Renal cortical epithelial cell (primary cell): ENCODE measurements at regions not wholly inside any gene's neighbourhood (a gene's known extent, or its start where the extent isn't known, plus 50 kb on each side); places are given as distances from the start of the nearest gene placed in this dataset.

Source experiments
- DNase-seq: peaks from one replicate; pipeline ENCODE4 v3.0.0-alpha.2; 2011; ENCODE audit warnings: low read depth

- DNase-seq, result no peak
Measured at GRCh38 chr2:117071556-117072102, 742.9 kb upstream of the DDX18 start.

GRCh38 chr2:117074756-117075155 lies 739.7 kb upstream of the DDX18 start:
- no peak for DNase-seq

GRCh38 chr2:117085256-117085655 lies 729.2 kb upstream of the DDX18 start:
- no peak for DNase-seq

GRCh38 chr2:117085737-117086136 lies 728.8 kb upstream of the DDX18 start:
- no peak for DNase-seq

- DNase-seq, result no peak
Measured at GRCh38 chr2:117086174-117086942, 728.1 kb upstream of the DDX18 start.

- no peak for DNase-seq
Measured at GRCh38 chr2:117086943-117087250, 727.6 kb upstream of the DDX18 start.

- DNase-seq, result no peak
Measured at GRCh38 chr2:117087535-117088291, 726.8 kb upstream of the DDX18 start.

- DNase-seq, result no peak
Measured at GRCh38 chr2:117091041-117091837, 723.3 kb upstream of the DDX18 start.

GRCh38 chr2:117101613-117102012 lies 712.9 kb upstream of the DDX18 start:
- DNase-seq, result no peak

- DNase-seq, result no peak
Measured at GRCh38 chr2:117108741-117109267, 705.7 kb upstream of the DDX18 start.

GRCh38 chr2:117118994-117119393 lies 695.5 kb upstream of the DDX18 start:
- no peak for DNase-seq

GRCh38 chr2:117123362-117123761 lies 691.1 kb upstream of the DDX18 start:
- no peak for DNase-seq

- DNase-seq, result no peak
Measured at GRCh38 chr2:117126656-117127055, 687.8 kb upstream of the DDX18 start.

GRCh38 chr2:117127680-117128079 lies 686.8 kb upstream of the DDX18 start:
- DNase-seq, result peak; percentile 15

- peak; percentile 15 for DNase-seq
Measured at GRCh38 chr2:117128461-117128860, 686.0 kb upstream of the DDX18 start.

- DNase-seq, result no peak
Measured at GRCh38 chr2:117137371-117137770, 677.1 kb upstream of the DDX18 start.

GRCh38 chr2:117169036-117169765 lies 645.3 kb upstream of the DDX18 start:
- no peak for DNase-seq

GRCh38 chr2:117170897-117171296 lies 643.6 kb upstream of the DDX18 start:
- DNase-seq, result no peak

GRCh38 chr2:117179405-117179804 lies 635.1 kb upstream of the DDX18 start:
- no peak for DNase-seq

- no peak for DNase-seq
Measured at GRCh38 chr2:117190856-117191559, 623.5 kb upstream of the DDX18 start.

- DNase-seq, result no peak
Measured at GRCh38 chr2:117195381-117195780, 619.1 kb upstream of the DDX18 start.
